Posterior vena cava (tissue), 2 donors: ENCODE measurements at regions not wholly inside any gene's neighbourhood (a gene's known extent, or its start where the extent isn't known, plus 50 kb on each side); places are given as distances from the start of the nearest gene placed in this dataset.

Experiments used
- DNase-seq: peaks from one replicate; pipeline ENCODE4 v3.0.0-alpha.2; 2020; ENCODE audit warnings: low spot score
- intact Hi-C, 2 donors: fragments of 100-400 bp; cut with DNase I; formaldehyde crosslinking; loops; one replicate each; pipeline versions ENCODE4 v1.14.1 to v1.14.2; 2022 to 2023
- donor health status: DM: yes; HTN: yes; CAD: no.
- donor health status: DM: yes; HTN: yes; CAD: no.

DNA sequence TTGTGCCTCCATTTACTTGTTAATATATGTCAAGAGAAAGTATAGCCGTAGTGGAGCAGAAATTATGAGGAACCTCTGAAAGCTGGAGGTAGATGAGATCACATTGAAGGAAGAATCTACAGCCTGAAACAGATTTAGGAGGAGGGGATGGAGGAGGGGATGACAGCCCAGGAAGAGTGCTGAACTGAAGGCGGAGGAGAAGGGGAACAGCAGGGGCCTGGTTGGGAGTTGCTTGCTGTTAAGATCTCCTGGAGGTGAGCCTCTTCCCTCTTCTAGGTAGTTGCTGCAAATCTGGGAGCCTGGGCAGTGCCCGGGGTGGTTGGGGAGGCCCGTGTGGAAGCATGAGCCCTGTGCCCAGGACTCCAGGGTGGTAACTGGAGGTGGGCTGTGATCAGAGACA lies 111.8 kb upstream of the SEMA6A start:
- no peak for DNase-seq
- intact Hi-C loops: no loop called here

DNA sequence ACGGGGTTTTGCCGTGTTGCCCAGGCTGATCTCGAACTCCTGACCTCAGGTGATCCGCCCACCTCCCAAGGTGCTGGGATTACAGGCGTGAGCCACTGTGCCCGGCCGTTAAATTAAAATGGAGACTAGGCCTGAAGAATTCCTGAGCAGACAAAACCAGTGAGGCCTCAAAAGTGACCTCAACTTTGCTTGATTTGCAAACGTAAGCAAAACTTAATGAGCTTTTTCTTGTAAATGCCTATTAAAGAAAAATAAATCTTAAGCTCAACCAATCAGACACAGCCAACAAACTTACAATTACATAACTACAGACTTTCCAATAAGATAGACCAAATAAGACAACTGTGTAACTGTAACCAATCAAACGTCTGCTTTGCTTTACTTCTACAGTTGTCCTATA lies 111.3 kb upstream of the SEMA6A start:
- intact Hi-C loops: no loop called here
- no peak for DNase-seq

DNA sequence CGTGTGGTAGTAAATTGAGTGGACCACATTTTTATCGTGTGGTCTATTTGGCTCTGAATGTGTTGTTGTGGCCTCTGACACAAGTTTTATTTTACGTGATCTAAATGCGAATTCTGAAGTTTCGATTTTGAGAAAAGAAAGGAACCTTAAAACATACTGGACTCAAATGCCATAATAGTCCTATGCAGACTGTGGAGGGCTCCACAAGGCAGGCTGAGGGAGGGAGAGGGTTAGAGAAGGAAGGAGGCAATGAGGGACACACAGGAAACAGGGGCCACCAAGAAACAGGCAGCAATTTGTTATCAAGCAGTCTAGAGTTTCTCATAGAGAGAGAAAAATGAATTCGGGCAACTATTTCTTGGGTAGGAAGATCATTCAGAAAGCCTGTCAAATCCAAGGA lies 110.4 kb upstream of the SEMA6A start:
- DNase-seq: no peak
- intact Hi-C loops: no loop called here

DNA sequence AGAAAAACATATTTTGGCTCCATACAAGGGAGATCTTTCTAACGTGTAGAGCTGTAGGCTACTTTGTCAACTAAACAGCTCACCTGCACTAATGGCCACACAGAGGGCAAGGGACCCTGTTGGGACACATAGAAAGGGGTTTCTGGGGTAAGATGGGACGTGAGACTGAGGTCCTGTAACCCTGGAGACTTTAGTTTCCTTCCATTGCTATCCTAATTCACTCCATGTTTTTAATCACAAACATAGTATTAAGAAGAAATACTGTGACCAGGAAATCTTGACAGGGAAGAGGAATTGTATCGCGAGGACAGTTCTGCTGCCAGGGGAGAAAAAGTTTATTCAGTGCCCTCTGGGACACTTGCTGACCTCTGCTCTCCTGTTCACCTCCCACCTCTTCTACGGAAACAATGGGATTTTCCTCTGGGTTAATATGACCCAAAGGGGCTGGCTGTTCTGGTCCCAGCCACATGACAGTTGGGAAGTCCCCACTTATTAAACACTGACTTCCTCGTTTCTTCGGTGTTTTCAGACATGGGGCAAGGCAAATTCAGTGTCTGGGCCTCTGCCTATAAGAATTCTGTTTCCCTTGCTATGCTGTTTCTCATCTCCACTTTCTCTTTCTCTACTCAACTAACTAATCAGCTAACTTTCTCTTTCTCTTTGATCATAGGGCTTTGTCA lies 106.9 kb upstream of the SEMA6A start:
- intact Hi-C loops: no loop called here
- no peak for DNase-seq

DNA sequence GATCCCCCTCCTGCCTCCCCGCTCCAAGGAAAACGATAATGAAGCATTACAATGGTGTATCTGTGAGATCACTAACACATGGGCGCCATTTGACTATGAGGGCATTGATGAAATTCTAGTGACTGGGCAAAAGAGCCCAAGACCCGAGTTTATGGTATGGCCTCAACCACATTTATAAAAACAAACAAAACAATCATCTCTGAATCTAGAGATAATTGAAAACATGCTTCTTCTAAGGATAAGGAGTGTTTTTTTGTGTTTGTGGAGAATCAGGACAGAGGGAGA lies 100.9 kb upstream of the SEMA6A start:
- DNase-seq: no peak
- intact Hi-C loops: no loop called here

DNA sequence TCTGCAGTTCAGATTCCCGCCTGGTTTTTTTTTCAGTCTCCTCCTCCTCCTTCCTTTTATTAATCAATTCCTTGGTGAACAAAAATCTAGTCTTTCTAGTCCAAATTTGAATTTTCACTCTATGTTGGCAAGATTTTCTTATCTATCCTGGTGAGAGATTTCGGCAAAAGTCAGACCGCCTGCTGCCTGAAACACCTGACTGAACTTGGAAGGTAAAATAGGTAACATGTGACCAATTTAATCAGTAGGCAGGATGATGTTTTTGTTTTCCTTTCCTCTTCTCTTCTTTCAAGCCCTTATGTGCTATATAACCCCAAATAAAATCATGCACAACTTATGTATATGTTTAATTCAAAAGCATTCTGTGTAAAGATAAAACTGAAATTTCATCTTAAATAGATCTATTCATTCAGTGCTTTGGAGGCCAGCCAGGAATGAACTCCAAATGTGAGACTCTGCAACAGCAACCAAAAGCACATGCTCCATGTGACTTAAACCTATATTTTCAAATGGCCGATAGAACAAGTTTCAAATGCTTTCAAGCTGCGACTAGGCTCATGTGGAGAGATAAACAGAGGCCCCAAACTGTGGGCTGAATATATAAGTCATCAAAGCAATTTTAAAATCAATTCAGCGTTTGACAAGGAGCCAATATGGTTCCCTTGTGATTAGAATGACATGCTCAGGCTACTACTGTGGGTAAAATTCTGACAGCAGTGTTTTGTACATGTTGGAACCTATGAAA lies 100.4 kb upstream of the SEMA6A start:
- no peak for DNase-seq
- intact Hi-C loops: no loop called here

DNA sequence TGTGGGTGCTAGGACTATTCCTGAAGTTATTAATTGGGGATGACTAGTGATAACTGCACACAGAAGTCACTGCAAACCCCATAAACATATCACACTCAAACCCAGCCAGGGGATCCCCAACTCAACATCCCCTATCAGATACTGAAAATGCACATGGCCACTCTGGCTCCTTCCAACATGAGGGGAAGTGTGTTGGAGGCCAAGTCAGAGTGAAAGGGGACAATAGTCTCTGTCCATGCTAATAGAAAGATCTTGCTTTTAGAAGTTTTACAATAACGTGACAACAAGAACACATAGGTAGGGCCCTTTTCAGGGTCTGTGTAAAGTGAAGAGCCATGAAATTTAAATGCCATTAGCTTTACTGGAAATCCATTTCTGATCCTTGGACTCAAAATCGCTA lies 98.8 kb upstream of the SEMA6A start:
- no peak for DNase-seq
- intact Hi-C loops: no loop called here

DNA sequence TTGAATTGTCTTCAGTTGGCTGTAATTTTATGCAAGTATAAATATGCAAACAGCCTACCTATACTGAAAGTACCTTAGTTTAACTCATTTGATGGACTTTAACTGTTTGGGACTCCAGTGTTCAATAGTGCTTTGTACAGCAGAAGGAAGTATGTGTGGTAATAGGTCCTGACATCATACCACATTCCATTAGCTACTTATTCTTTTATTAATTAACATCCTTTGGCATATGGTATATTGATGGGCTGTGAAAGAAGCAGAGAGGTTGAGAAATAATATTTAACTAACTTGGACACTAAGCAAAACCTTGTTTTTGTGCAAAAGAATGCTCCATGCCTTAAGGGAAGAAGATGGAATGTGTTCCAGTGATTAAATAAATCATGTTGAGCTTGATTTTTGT lies 97.6 kb upstream of the SEMA6A start:
- intact Hi-C loops: no loop called here
- DNase-seq: no peak

DNA sequence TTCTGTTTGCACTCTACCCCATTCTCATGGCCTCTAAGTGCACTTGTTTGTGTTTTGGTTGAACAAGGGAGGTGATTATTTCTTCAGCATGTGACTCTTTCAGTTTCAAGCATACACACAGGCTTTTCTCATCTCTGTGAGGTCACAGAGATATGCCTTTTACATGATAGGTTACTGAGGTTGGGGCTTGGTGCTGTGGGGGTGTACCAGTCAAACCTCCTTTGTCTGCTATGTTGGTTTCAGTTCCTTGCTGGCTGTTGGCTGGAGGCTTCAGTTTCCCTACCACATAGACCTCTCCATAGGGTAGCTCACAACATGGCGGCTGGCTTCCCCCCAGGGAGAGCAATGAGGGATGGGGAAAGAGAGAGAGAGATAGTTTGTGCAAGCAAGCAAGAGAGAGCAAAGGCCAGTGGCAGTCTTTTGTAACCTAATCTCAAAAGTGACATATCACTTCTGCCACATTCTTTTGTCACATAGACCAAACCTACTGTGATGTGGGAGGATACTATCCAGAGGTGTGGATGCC lies 96.7 kb upstream of the SEMA6A start:
- peak; percentile 47 for DNase-seq
- intact Hi-C loops: no loop called here

DNA sequence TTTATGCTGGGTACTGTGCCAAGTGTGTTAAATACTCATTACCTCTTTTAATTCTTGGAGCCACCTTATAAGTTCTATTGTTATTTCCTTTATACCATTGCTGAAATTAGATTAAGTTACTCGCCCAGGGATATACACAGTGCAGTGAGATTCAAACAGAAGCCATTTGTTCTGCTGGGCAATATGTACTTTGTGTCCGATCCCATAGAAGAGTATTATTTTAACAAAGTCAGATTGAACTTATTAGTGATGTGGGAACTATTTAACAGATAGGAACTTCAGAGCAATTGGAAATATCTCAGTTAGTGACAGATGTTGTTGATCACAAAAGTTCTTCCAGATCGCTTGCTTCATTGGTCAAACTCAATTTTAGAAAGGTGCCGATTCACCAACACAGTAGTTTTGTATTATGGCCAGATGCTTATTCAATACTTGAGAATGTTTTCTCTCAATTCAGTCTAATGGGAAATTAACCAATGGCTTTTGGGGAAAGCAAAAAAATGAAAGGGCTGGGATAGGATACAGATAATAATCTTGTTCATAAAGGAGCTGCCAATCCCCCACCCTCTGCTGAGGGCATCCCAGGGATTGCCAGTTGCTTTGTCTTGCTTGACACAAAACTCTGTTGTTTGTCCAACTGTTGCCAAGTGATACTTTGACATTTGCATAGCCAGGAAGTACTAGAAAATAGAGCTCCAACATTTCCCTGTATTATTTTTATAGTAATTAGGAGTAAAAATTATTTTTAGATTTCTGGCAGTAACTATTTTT lies 94.8 kb upstream of the SEMA6A start:
- intact Hi-C loops: no loop called here
- no peak for DNase-seq

DNA sequence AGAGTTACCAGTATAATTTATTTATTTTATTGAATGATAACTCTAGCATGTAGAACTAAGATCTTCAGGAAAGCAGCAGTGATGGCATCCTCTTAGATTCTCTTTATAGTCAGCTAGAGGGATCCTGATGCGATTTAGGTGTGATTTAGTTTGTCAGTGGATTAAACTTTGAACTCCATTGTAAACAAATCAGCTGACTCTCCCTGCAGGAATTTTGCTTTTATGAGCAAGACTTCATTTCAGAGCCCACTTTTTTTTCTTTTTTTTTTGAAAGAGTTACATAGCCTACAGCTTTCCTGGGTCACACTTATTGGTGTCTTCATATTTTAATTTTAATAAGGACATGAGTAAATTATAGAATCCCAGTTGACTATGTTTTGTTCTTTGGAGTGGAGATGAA lies 93.8 kb upstream of the SEMA6A start:
- DNase-seq: no peak
- intact Hi-C loops: no loop called here

DNA sequence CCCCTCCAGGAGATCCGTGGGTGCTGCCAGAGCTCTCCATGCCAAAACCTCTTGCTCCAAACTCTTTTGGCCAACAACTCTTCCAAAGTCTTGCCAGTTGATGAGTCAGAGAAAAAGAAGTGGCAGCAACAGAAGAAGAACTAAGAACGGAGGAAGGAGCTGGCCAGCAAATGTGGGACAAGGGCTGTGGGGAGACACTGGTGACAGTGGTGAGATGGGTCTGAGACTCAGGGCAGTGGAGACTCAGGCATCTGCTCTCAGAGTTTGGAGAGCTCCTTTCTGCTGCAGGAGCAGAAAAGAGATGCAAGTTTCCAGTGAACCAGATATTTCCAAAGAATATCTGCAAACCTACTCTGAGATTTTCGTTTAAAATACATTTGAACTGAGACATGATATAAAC lies 92.3 kb upstream of the SEMA6A start:
- DNase-seq: no peak
- intact Hi-C loops: no loop called here

DNA sequence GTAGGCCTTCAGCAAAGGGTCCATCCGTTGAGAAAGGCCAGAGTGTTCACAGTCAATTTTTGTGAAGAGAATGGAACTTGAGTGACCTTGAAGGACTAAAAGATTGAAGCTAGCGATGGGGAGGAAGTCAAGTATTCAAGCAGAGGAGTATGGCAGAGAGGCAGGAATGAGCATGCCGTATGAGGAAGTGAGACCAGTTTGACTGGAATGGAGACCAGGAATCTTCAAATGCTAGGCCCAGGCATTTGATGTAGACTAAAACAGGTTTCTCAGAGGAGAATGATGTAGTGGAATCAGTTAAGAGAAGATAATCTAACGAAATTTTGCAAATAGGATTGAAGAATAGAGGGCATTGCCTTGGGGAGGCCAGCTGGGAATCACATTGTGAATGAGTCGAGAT lies 90.4 kb upstream of the SEMA6A start:
- intact Hi-C loops: no loop called here
- DNase-seq: no peak

DNA sequence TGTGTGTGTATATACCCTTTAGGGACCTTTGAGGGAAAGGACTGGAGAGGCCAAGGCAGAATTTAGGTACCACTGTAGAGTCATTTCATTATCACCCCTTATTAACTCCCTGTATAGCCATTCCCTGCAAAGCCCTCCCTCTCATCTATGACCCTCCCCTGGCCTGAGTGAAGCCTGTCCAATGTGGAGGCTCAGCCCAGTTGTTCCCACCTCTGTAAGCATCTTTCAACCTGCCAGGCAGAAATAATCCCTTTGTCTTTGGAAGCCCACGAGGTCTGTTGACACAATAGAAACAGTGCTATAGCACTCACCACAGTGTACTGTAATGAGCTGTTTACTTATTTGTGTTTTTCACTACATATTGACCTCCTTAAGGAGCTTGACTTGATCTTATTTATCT lies 88.5 kb upstream of the SEMA6A start:
- intact Hi-C loops: no loop called here
- no peak for DNase-seq

DNA sequence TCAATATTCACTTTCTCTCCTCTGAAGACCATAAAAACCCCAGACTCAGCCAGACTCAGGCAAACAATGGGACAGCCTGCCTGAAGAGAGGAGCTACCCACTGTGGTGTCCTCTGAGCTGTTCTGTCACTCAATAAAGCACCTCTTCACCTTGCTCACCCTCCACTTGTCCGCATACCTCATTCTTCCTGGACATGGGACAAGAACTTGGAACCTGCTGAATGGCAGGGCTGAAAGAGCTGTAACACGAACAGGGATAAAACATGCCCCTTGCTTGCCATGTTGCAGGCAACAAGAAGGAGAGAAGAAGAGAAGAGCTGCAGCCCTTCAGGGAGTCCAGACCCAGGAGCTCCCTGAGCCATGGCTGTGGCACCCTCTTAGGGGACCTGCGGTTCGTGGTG lies 86.8 kb upstream of the SEMA6A start:
- no peak for DNase-seq
- intact Hi-C loops: no loop called here

DNA sequence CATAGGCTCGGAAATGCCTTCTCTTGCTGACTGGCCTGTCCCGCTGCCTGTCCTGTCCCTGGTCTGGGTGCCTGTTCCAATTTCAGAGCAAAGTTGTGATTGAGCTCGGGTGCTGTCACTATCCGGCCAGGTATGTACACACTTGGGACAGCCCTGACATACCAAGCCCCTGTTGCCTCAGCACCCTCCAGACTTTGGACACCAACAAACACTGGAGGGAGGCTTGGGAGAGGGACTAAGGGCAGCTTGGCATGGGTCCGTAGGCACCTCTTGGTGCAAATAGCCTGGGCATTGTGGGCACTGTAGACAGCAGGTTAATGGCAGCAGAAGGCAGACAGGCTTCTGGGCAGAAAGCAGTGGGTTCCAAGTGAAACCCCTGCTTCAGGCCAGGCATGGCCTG lies 86.3 kb upstream of the SEMA6A start:
- no peak for DNase-seq
- intact Hi-C loops: no loop called here

DNA sequence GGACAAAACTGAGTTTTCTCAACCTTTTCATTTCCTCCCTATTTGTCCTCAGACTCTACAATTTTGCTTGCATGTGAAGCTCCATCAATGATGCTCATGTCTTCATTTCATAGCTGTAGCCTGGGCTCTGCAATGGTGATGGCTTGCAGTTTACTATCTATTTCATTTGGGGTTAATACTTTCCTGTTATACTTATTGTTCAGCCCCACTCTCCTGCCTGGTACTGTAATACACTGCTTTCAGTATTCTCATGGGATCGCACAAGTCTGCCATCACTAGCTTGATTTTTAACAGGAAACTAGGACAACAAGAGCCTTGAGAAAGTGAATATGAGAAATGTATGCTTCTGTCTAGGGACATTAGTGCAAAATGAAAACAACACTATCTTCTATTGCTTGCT lies 84.2 kb upstream of the SEMA6A start:
- intact Hi-C loops: no loop called here
- no peak for DNase-seq

DNA sequence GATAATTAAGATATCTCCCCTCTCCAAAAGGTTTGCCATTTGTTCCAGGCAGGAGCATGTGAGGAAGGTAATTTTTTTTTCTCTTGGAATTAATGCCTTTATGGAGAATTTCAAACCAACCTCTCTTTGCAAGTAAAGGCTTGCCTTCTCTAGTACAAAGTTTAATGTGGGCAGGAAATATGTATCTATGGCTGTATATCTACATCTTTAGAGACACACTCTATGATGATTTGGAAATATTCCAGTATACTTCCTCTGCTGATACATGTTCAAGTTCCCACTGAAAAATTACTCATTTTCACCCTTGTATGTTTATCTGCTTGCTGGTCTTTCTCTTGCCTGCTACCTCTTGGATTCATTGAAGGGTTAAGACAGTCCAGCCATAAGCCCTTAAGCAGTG lies 83.5 kb upstream of the SEMA6A start:
- DNase-seq: no peak
- intact Hi-C loops: no loop called here

DNA sequence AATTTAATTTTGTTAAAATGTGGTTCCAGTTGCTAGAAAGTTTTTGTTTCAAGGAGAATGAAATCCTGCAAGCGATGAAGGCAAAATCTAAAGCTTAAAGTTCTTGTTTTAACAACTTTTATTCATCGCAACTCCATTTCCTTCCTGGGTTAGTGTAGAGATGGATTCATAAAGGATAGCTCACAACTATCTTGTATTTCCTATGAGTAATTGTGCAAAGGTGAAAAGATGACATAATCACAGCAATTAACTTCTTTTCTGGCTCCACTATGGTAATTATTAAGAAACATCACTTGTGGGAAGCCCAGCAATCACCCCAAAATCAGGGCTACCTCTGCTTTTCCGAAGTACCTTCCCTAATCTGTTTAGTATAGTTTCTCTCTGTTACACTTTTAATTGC lies 80.8 kb upstream of the SEMA6A start:
- DNase-seq: no peak
- intact Hi-C loops: no loop called here

DNA sequence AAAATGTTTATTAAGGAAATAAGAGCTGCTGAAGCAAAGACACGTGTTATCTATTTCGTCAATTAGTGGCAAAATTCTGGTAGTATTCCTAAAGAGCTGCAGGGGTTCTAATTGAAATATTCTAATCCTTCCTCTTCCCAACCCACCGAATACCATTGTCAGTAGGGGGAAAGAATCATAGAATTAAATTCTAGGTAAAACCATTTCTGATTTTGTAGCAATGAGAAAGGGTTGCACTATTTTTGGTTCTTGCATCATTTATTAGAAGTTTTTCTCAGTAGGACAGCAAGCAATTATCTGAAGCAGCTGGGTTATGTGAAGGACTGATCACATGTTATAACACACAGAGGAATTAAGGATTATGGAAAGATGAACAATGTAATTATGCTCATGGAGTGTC lies 80.3 kb upstream of the SEMA6A start:
- DNase-seq: no peak
- intact Hi-C loops: no loop called here

DNA sequence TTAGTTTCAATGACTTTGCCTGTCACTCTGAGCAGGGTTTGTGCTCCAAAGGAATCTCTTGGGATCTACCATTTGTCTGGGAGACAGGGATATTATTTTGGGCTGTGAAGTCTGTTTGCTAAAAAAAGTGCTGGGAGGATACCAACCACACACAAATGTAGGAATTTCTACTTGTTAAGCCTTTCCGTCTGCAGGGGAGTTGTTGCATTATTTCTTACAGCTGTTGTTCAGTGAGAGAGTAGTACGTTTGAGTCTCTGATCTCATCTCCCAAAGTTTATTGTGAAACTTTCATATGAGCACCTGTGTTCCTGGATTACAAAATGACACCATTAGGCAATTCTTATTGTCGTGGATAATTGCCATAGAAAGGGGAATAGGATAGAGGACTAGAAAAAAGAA lies 78.3 kb upstream of the SEMA6A start:
- DNase-seq: no peak

More for the DNA sequence above, 78.3 kb upstream of the SEMA6A start:
- intact Hi-C loops: no loop called here
